Raji (cell line): ENCODE measurements at regions not wholly inside any gene's neighbourhood (a gene's known extent, or its start where the extent isn't known, plus 50 kb on each side); places are given as distances from the start of the nearest gene placed in this dataset.

Experiments used
- POLR2A ChIP-seq: IDR thresholded peaks from 2 replicates; pipeline ENCODE4 v1.6.1; 2011; ENCODE audit warnings: low read depth, low read length, control low read depth; ENCODE audit not compliant: insufficient read depth

DNA sequence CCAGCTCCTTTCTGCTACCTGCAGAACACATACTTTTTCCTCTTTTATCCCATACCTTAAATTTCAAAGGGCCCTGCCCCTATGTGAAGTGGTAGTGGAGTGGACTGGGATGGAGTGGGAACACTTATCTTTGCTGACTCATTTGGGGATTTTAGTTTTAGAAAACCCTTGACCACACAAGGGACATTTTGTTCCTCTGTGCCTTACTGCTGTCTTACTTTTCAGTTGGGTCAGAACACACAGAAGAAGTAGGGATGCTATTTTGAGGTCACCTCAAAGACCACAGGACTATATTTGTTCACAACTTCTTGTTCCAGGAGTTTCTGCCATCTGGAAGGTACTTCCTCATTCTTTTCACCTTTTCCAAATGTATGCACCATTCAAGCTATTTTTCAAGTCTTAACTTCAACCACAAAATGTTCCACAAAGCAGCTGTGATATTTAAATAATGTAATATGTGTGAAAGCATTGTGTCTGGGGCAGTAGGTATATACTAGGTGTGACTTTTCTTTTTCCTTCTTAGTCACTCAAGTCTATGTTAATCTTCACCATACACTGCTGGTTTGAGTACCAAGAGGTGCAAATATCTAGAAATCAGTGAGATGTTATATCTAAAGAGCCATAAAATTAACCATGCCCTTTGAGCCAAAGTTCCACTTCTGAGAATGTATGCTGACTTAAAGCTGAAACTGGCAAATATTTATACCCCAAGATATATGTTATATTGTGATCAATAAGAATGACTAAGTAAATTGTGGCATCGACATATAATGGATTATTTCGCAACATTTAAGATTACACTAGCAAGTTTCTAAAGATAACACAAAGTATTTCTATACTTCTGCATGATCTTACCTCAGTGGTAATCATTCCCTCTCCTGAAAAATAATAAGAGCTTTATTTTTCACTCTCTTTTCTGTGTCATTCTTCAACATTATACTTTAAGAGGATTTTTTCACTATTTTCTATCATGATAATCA is 308.5 kb downstream of the MRPL39 start:
- TF ChIP-seq POLR2A, result no peak

DNA sequence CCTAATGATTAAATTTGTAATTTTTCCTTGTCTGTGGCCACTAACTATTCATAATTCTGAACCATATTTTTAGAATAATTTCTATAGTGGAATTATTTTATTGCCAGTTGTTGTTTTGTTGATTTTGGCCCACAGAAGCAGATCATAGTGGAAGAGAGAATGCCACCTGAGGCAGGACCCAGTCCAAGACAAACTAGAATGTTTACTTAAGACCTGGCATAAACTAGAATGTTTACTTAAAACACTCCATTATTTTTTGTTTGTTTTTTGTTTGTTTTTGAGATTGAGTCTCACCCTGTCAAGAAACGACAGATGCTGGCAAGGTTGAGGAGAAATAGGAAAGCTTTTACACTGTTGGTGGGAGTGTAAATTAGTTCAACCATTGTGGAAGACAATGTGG is 310.2 kb downstream of the MRPL39 start:
- no peak for TF ChIP-seq POLR2A

DNA sequence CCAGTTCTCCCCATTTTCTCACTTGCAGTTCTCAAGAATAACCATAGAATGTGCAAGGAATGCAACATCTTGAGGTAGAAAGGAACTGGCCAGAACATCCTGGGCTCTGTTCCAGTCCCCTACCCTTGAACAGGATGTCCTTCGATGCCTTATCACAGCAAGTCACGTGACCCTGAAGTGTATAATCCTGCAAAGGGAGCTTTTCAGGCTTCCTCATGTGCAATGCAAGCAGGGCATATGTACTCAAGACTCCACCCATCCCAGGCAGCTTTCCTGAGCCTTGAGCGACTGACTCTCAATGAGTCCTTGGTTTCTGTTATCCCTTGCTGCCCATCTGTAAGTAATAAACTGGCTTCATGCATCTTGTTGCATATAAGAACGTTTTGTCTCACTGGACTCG is 311.0 kb downstream of the MRPL39 start:
- no peak for TF ChIP-seq POLR2A

DNA sequence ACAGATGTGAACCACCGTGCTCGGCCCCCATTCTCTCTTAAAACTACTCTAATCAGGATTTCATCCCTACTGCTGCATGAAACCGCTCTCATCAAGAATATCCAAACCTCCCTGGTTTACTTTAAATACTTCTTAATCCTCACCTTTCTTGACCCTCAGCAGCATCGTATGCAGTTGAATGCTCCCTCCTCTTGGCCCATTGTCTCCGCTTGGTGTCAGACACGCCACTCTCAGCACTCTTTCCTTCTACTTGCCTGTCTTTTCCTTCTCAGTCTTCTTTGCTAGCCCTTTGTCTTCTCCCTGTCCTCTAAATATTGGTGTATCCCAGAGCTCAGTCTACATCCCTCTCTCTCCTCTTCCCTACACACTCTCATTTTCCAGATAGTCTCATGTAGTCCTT is 314.9 kb downstream of the MRPL39 start:
- TF ChIP-seq POLR2A, result no peak

DNA sequence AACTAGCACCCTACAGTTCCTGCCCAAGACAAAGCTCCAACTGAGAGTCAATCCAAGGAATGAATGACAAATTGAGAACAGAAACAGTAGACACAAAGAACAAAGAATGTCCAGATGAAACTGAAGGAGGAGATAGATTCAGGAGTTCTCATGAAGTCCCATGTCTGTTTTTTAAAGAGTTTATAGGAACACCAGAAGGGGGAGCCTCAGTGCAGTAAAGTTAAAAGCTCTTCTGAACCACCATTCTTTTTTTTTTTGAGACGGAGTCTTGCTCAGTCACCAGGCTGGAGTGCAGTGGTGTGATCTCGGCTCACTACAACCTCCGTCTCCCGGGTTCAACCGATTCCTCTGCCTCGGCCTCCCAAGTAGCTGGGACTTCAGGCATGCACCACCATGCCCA is 323.6 kb downstream of the MRPL39 start:
- TF ChIP-seq POLR2A, result no peak

DNA sequence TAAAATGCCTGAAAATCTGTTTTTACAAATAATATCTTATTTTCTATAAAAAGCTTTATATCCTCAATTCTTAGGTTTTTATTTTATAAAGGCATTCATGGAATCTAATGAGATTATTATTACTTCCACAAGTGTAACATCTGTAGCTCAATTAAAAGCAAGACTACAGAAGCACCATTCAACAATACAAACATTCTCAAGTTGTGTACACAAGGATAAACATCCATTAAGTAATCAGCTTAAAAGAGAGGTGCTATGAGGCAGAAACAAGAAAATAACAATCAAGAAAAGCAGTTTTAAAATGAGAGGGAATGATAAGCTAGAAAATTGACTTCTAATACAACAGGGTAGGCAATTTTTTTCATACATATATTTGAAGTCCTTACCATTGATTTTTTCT is 326.1 kb downstream of the MRPL39 start:
- no peak for TF ChIP-seq POLR2A

DNA sequence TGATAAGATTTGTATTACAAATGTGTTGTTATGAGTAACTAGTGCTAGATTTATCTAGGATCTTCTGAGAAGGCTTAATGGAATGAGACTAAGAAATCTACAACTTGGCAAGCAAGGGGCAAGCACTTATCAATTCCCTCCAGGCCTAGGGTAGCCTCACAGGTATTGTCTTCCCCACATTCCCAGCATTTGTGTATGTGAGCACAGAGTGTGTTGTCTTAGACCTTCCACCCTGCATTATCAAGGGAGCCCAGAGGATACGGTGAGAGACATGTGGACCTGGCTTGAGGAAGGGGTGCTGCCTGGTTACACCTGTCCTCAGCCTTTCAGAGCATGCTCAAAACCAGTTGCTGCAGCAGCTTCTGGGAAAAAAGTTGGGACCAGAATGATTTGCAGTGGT is 327.2 kb downstream of the MRPL39 start:
- TF ChIP-seq POLR2A, result no peak

DNA sequence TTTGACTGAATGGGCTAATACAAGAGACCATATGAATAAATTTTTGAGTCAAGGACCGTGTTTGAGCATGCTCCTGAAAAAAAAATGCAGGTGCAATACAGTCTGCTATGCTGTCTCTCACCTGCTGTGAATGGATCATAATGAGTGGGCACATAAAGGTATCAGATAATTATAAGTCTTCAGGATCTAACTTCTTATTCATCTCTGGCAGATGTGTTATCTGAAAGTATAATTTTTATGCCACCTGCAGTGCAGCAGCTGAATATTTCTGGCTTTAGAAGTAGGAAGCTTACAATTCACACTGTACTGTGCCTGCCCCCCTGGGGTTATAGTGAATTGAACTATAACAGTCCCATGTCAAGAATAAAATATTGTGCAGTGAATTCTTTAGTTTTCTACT is 333.3 kb downstream of the MRPL39 start:
- TF ChIP-seq POLR2A, result no peak

DNA sequence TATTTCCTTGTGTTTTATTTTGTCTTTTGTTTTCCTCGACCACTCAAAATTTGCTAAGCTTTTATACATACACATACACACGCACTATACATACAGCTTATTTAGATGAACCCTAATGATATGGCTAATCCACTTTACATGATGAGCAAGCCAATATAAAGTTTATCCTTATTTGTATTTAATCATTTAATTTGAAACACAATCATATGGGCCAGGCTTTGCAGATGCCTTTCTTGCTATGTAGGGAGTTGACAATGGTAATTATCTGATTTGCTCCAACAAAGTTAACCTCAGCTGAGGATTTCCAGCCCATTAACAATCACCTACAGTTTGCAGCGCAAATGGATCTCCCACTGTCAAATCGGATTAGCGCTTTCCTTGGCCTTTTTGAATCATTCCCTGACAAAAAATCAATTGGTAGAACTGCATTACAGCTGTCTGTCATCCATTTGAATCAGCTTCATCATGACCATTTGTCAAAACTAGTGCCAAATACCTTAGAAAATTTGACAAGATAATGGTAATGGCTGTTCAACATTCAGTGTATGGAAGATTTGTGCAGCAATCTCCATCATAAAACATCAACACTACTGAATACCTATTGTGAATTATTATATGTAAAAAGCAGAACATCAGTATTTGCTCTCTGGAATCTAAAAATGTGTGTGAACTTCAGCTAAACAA is 352.6 kb downstream of the MRPL39 start:
- TF ChIP-seq POLR2A, result no peak

DNA sequence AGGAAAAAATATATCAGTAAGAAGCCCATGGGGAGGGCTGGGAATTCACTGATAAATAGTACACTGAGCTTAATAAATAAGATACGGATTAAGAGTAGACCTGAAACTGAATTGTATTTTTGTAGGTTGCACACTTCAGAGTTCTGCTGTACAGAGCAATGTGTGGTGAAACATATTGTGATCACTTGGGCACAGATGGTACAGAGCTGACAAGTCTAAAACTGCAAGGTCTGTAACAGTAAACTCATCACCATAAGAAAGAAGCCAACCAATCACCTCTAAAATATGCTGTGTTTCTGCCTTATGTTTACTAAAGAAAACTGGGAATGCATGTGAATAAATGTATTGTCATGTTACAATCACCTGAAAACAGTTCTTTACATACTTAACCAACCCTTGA is 360.7 kb downstream of the MRPL39 start:
- TF ChIP-seq POLR2A, result no peak

DNA sequence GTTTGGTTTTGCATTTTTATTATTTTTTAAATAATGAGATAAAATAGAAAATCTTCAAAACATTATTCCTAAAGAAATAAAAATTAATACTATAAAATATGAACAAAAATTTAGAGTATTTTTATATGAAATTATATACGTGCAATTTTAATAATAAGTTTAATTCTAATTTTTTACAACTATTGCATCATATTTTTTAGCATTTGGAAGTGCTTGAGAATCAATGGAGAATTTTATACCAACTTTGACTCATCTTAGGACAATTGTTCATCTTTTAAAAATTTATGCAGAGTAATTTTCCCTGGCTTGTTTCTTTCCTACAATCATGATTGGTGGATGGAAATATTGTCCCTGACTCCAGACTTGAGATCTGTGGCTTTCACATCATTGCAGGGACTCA is 362.5 kb downstream of the MRPL39 start:
- TF ChIP-seq POLR2A, result no peak

DNA sequence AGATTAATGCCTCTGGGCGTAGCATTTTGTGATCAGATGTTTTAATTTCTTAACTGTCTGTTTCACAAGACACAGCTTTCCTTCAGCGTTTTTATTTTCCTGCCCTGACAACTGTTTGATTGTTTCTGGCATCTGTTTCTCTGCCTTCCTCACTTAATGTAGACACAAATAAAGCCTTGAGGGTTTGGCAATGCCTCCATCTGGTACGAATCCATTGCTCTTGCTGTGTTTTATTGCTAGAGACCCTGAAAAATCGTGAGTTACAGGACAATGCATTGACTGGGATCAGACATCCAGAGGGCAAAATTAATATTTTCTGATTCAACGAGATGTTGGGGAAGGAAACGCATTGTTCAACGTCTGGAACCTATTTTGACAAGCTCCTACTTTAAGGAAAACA is 363.5 kb downstream of the MRPL39 start:
- no peak for TF ChIP-seq POLR2A

DNA sequence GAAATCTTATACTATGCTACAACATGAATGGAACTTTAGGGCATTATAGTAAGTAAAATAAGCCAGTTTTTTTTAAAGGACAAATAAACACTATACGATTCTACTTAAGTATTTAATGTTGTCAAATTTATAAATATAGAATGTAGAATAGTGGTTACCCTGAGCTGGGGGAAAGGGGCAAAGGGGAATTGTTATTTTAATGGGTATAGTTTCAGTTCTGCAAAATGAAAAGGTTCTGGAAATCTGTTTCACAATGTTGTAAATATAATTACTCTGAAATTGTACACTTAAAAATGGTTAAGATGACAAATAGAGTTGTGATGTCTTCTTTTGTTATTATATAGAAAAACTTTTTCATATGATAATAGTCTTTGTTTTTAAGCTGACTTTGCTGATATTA is 366.3 kb downstream of the MRPL39 start:
- TF ChIP-seq POLR2A, result no peak

DNA sequence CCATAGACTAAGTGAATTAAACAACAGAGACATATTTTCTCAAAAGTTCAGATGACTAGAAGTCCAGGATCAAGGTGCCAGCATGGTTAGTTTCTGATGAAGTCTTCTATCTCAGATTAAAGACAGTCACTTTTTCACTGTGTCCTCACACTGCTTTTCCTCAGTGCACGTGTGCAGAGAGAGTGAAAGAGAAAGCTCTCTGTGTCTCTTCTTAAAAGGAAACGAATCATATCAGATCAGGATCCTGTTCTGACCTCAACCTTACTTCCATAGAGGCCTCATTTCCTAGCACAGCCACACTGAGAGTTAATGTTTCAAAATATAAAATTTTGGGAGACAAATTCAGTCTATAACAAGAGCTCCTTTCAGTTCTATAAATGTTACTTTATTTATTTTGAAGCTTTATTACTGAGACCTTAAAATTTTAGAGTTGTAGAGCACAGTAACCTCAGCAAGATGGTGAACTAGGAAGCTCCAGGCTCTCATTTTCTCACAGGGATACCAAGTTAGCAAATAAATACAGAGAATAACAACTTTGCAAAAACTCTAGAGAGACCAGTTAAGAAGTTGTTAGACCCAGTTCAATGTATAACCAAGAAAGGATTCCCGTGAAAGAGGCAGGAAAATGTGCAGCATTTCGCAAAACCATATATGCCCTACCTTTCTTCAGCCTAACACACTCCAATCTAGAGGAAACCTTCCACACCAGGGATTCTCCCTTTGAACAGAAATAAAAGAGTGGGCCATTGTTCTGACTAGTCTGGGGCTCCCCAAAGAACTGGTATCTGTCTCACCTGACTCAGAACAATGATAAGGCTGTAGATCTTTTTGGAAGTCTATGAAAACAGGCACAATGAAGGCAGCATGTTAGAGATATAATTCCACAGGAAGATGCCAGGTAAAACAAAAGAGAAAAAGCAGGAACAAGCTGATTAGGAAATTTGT is 372.2 kb downstream of the MRPL39 start:
- no peak for TF ChIP-seq POLR2A

DNA sequence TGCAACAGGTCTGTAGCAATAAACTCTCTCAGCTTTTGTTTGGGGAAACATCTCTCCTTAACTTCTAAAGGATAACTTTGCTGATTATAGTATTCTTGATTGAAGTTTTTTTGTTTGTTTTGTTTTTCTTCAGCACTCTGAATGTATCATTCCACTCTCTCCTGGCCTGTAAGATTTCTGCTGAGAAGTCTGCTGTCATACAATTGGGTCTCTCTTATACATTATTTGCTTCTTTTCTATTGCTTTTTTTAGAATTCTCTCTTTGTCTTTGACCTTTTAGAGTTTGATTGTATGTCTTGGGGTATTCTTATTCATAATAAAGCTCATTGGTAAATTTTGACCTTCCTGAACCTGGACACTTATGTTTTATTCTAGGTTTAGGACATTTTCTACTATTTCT is 386.3 kb downstream of the MRPL39 start:
- no peak for TF ChIP-seq POLR2A

DNA sequence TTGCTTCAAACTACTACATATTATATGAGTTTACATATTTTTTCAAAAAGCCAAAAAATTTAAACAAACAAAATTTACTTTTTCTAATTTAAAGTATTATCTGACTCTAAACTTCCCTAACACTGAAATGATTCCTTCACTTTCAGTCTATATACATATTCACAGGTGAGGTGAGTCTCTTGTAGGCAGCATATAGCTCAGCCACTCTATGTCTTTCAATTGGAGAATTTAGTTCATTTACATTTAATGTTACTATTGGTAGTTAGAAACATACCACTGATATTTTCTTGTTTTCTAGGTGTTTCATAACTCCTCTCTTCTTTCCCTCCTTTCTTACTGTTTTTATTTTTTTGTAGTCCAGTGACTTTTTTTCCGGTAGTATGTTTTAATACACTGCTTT is 387.1 kb downstream of the MRPL39 start:
- TF ChIP-seq POLR2A, result no peak
